ENCODE measurements at regions not wholly inside any gene's neighbourhood (a gene's known extent, or its start where the extent isn't known, plus 50 kb on each side); places are given as distances from the start of the nearest gene placed in this dataset.

GRCh38 chr19:28501976-28502375, 711.0 kb downstream of the UQCRFS1 start:
- DNase-seq (ENCODE audit: low read depth) = no peak

- DNase-seq (ENCODE audit: low read depth) = no peak
Measured at GRCh38 chr19:28500982-28501630, 711.8 kb downstream of the UQCRFS1 start.

- no peak for DNase-seq (ENCODE audit: low read depth)
Measured at GRCh38 chr19:28500296-28500695, 712.7 kb downstream of the UQCRFS1 start.

GRCh38 chr19:28498404-28498976, 714.5 kb downstream of the UQCRFS1 start:
- no peak for DNase-seq (ENCODE audit: low read depth)

GRCh38 chr19:28497887-28498286, 715.1 kb downstream of the UQCRFS1 start:
- DNase-seq (ENCODE audit: low read depth) = no peak

- DNase-seq (ENCODE audit: low read depth) = no peak
Measured at GRCh38 chr19:28497137-28497536, 715.8 kb downstream of the UQCRFS1 start.

GRCh38 chr19:28495046-28495445, 717.9 kb downstream of the UQCRFS1 start:
- DNase-seq (ENCODE audit: low read depth) = no peak

- DNase-seq (ENCODE audit: low read depth) = no peak
Measured at GRCh38 chr19:28494461-28494860, 718.5 kb downstream of the UQCRFS1 start.

GRCh38 chr19:28493884-28494283, 719.1 kb downstream of the UQCRFS1 start:
- no peak for DNase-seq (ENCODE audit: low read depth)

GRCh38 chr19:28492621-28493020, 720.3 kb downstream of the UQCRFS1 start:
- no peak for DNase-seq (ENCODE audit: low read depth)

GRCh38 chr19:28492201-28492600, 720.8 kb downstream of the UQCRFS1 start:
- DNase-seq (ENCODE audit: low read depth) = no peak

GRCh38 chr19:28489776-28490175, 723.2 kb downstream of the UQCRFS1 start:
- no peak for DNase-seq (ENCODE audit: low read depth)

- DNase-seq (ENCODE audit: low read depth) = no peak
Measured at GRCh38 chr19:28489126-28489660, 723.8 kb downstream of the UQCRFS1 start.

GRCh38 chr19:28487999-28488398, 725.0 kb downstream of the UQCRFS1 start:
- no peak for DNase-seq (ENCODE audit: low read depth)

GRCh38 chr19:28486926-28487325, 726.0 kb downstream of the UQCRFS1 start:
- DNase-seq (ENCODE audit: low read depth) = no peak

GRCh38 chr19:28486473-28486872, 726.5 kb downstream of the UQCRFS1 start:
- DNase-seq (ENCODE audit: low read depth) = no peak

- DNase-seq (ENCODE audit: low read depth) = no peak
Measured at GRCh38 chr19:28485292-28485691, 727.7 kb downstream of the UQCRFS1 start.

GRCh38 chr19:28483197-28483596, 729.8 kb downstream of the UQCRFS1 start:
- no peak for DNase-seq (ENCODE audit: low read depth)

GRCh38 chr19:28482221-28482620, 730.7 kb downstream of the UQCRFS1 start:
- DNase-seq (ENCODE audit: low read depth) = no peak

GRCh38 chr19:28481674-28482073, 731.3 kb downstream of the UQCRFS1 start:
- no peak for DNase-seq (ENCODE audit: low read depth)

GRCh38 chr19:28475525-28475924, 737.4 kb downstream of the UQCRFS1 start:
- no peak for DNase-seq (ENCODE audit: low read depth)

- DNase-seq (ENCODE audit: low read depth) = no peak
Measured at GRCh38 chr19:28472843-28473242, 740.1 kb downstream of the UQCRFS1 start.

GRCh38 chr19:28471731-28472510, 741.0 kb downstream of the UQCRFS1 start:
- no peak for DNase-seq (ENCODE audit: low read depth)

Data from stimulated activated CD8-positive, alpha-beta memory T cell treated with anti-CD3 and anti-CD28 coated beads, Interleukin-7, amount 100 ng/mL, for 24 hours (primary cell).